ENCODE measurements at regions not wholly inside any gene's neighbourhood (a gene's known extent, or its start where the extent isn't known, plus 50 kb on each side); places are given as distances from the start of the nearest gene placed in this dataset.

DNA sequence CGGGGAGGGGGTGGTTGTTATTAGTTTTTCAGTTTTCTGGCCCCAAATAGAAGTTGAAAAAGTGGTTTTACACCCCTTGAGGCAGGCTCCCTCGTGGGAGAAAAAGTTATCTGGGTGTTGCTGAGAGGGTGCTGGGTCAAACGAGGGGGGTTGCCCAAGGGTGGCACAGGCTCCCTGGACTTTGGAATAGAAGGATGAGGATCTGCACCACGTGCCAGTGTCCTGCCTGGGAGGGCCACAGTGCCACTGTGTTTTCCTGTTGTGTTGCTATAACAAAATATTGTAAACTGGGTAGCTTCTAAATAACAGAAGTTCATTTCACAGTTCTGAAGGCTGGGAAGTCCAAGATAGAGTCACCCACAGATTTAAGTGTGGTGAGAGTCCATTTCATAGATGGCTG is 181.9 kb downstream of the CXCL12 start:
- no peaks in the 10 kb centered on the region for H3K4me1 ChIP-seq (ENCODE audit: control insufficient read depth in 1 of 2, insufficient read depth in 2 of 2, low read length in 2 of 2)
- intact Hi-C loops (cut with micrococcal nuclease) = no loop called here
- H3K4me2 ChIP-seq (replicated peaks; ENCODE audit: extremely low read depth, low read length, poor library complexity, severe bottlenecking) = no peak overlapping the region
- no peaks in the 10 kb centered on the region for H4K20me1 ChIP-seq (ENCODE audit: insufficient read depth, low read length)
- H2AFZ ChIP-seq (ENCODE audit: insufficient read depth, low read depth, low read length, poor library complexity, severe bottlenecking) = no peak overlapping the region
- no peak for DNase-seq
- no peaks in the 10 kb centered on the region for H3K4me1 Mint-ChIP-seq
- H3K27me3 Mint-ChIP-seq (ENCODE audit: low read depth in 3 of 3) = peaks cover 0 to 2% (median 2%) of the 10 kb centered on the region in 3 donors
- H3K9me3 ChIP-seq (replicated peaks in 1 of 2; ENCODE audit: control insufficient read depth in 1 of 2, insufficient read depth in 1 of 2, low read length in 2 of 2) = peaks cover 0 to 30% of the 10 kb centered on the region in 2 donors
- no peaks in the 10 kb centered on the region for H3K36me3 ChIP-seq (replicated peaks in 1 of 2; ENCODE audit: control insufficient read depth in 1 of 2, insufficient read depth in 2 of 2, low read length in 2 of 2)
- no peak overlapping the region for H3K27ac ChIP-seq (ENCODE audit: low read depth in 1 of 2, low read length in 2 of 2)
- no peak overlapping the region for H3K9ac ChIP-seq (ENCODE audit: insufficient read depth, low read length, poor library complexity, severe bottlenecking)
- peaks cover 0 to 19% (median 8%) of the 10 kb centered on the region in 7 donors for H3K9me3 Mint-ChIP-seq
- H3K36me3 Mint-ChIP-seq = no peaks in the 10 kb centered on the region
- WGBS (ENCODE audit: insufficient coverage) = 89% methylated on average over 4 of the region's 4 CpGs
- no peak overlapping the region for H3K4me3 Mint-ChIP-seq
- H3K27ac Mint-ChIP-seq = no peak overlapping the region
- no peak for TF ChIP-seq CTCF (IDR thresholded peaks at IDR 0.05)
- no peaks in the 10 kb centered on the region for H3K27me3 ChIP-seq (ENCODE audit: control insufficient read depth in 2 of 2, insufficient read depth in 2 of 2, low read length in 2 of 2)
- H3K4me3 ChIP-seq (replicated peaks in 1 of 3; ENCODE audit: low read depth in 2 of 3, low read length in 3 of 3) = no peak overlapping the region
- H3K79me2 ChIP-seq (ENCODE audit: insufficient read depth, low read length) = no peaks in the 10 kb centered on the region

DNA sequence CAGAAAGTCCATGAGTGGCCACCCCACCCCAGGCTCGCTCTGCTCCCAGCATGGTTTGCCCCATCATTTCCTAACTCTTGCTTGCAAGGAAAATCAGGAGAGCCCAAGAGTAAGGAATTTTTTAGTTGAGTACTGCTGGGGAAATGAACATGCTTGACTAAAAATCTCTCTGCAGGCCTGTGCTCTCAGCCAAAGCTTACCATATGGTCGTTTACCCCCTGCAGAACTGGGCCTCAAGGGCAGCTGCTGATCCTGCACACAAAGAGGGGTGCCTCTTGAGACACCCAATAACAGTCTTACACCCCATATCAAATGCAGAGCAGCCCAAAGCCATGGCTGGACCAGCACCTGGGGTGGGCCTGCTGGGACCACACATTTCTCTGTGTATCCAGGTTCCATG is 183.2 kb downstream of the CXCL12 start:
- H3K27ac ChIP-seq (ENCODE audit: low read depth in 1 of 2, low read length in 2 of 2) = no peak overlapping the region
- no peaks in the 10 kb centered on the region for H4K20me1 ChIP-seq (ENCODE audit: insufficient read depth, low read length)
- H3K79me2 ChIP-seq (ENCODE audit: insufficient read depth, low read length) = no peaks in the 10 kb centered on the region
- no peaks in the 10 kb centered on the region for H3K36me3 Mint-ChIP-seq
- TF ChIP-seq CTCF (IDR thresholded peaks at IDR 0.05) = no peak
- H3K36me3 ChIP-seq (replicated peaks in 1 of 2; ENCODE audit: control insufficient read depth in 1 of 2, insufficient read depth in 2 of 2, low read length in 2 of 2) = no peaks in the 10 kb centered on the region
- no peaks in the 10 kb centered on the region for H3K4me1 ChIP-seq (ENCODE audit: control insufficient read depth in 1 of 2, insufficient read depth in 2 of 2, low read length in 2 of 2)
- no peak overlapping the region for H3K4me2 ChIP-seq (replicated peaks; ENCODE audit: extremely low read depth, low read length, poor library complexity, severe bottlenecking)
- no peak overlapping the region for H3K4me3 Mint-ChIP-seq
- H3K27ac Mint-ChIP-seq = no peak overlapping the region
- intact Hi-C loops (cut with micrococcal nuclease) = no loop called here
- no peaks in the 10 kb centered on the region for H3K4me1 Mint-ChIP-seq
- DNase-seq = no peak
- no peak overlapping the region for H3K9ac ChIP-seq (ENCODE audit: insufficient read depth, low read length, poor library complexity, severe bottlenecking)
- no peak overlapping the region for H2AFZ ChIP-seq (ENCODE audit: insufficient read depth, low read depth, low read length, poor library complexity, severe bottlenecking)
- H3K9me3 Mint-ChIP-seq = peaks cover 0 to 17% (median 6%) of the 10 kb centered on the region in 7 donors
- peaks cover 0 to 4% (median 4%) of the 10 kb centered on the region in 3 donors for H3K27me3 Mint-ChIP-seq (ENCODE audit: low read depth in 3 of 3)
- WGBS (ENCODE audit: insufficient coverage) = 67% methylated on average over 1 of the region's 2 CpGs
- H3K4me3 ChIP-seq (replicated peaks in 1 of 3; ENCODE audit: low read depth in 2 of 3, low read length in 3 of 3) = no peak overlapping the region
- peaks cover 0 to 27% of the 10 kb centered on the region in 2 donors for H3K9me3 ChIP-seq (replicated peaks in 1 of 2; ENCODE audit: control insufficient read depth in 1 of 2, insufficient read depth in 1 of 2, low read length in 2 of 2)
- H3K27me3 ChIP-seq (ENCODE audit: control insufficient read depth in 2 of 2, insufficient read depth in 2 of 2, low read length in 2 of 2) = no peaks in the 10 kb centered on the region
